ENCODE measurements at regions not wholly inside any gene's neighbourhood (a gene's known extent, or its start where the extent isn't known, plus 50 kb on each side); places are given as distances from the start of the nearest gene placed in this dataset.
A peak's percentile ranks its signal among the peaks of the same experiment; 100 is the strongest.
"Not testable (repeated sequence)": the region's sequence is repeated elsewhere in the genome, so short reads cannot be mapped to it uniquely, and the experiment has no call there.

DNA sequence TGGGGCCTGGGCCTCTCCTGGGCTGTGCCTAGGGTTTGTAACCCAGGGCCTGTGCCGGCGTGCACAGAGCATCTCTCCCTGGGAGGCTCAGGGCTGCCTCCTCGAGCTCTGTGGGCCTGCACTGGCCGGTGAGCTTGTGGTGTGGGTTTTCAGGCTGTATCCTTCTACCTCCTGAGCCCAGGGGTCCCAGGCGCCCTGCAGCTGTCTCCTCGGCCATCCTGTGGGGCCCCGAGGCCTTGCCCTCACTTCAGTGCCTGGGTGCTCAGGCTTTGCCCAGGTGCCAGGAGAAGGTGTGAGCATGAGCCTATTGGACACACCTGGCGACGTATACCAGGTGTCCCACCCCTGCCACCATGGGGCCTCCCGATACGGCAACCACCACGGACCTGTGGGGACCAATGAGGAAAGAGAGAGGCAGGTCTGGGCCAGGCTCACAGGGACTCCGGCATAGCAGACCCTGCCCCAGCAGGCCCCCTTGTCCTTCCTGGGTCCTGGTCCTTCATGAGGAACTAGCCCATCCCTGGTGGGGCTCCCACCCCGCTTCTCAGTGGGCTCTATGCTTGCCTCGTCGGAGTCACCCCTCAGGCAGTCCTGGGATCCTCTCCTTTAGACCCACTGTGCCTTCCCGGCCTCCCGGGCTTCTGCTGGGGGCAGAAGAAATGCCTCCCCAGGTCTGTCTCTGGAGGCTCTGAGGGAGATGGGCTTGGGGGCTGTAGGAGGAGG lies 400.2 kb downstream of the TMEM121 start:
- DNase-seq = no peak

DNA sequence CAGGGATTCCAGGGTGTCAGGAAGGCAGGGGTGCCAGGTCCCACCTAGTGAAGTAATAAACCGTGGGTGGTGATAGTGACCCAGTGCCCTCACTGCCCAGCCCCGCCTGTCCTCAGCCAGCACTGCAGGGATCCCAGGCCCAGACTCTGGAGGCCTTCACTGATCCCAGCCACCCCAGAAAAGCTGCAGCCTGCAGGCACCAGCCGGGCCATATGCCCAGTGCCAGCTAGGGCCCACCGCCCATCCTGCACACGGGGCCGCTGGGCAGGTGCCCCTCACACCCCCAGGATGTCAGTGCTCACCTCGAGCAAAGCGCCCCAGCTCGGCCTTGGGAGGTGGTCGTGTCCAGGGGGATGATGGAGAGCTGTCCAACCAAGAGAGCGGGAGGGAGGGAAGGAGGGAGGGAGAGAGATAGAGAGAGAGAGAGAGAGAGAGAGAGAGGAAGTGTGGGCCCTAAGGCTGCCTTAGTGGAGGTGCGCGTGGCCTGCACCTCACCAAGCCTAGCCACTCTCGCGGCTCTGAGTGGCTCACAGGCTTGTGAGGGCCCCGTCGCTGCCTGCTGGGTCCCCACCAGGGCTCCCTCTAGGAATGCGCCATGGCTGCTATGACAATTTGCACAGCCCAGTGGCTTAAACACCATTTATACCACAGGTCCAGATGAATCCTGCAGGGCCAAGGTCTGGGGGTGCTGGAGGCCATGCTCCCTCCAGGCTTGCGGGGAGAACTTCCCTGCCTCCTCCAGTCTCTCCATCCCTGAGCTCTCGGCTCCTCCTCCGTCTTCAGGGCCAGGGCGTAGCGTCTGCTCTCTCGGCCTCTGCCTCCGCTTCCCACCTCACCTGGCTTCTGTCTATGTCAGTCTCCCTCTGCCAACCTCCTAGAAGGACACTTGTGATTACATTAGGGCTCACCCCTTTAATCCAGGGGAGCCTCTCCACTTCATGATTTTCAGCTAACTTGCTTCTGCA lies 401.0 kb downstream of the TMEM121 start:
- no peak for DNase-seq

DNA sequence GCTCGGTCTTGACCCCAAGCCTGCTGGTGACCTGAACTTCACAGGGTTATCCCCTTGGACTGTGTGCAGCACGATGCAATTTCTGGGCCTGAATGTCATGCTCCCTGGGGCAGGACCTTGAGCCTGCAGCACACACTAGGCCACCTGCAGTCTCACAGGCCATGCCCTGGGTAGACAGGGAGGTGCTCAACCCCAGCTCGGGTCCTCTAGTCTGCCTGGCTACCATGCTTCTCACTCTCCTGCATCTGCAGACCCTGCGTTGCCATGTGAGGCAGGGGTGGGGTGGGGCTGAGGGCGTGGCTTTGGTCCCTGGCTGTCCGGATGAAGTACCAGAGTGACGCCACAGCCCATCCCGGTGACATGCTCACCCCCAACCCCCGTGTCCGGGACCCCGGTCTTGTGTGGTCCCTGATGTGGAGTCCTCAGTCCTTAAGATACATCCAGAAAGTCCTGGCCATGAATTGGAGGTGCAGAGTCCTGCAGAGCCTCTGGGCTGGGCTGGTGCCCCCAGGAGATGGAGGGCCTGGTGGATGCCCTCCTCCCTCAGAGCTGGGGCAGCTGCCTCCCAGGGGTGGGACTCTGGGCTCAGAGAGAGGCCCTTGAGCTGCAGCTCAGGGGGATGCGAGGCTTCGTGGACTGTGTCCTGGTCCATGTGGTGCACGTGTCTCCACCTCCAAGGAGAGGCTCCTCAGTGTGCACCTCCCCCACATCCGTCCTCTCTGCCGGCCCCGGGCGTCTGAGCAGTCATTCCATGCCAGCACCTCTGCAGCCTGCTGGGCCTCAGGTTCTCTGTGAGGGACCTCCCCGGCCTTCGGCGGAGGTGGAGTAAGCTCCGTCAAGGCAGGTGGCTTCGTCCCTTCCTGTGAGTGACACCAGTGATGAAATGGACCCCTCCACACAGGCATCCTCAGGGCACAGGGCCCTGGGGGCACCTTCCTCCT lies 402.1 kb downstream of the TMEM121 start:
- not testable (repeated sequence) for DNase-seq

DNA sequence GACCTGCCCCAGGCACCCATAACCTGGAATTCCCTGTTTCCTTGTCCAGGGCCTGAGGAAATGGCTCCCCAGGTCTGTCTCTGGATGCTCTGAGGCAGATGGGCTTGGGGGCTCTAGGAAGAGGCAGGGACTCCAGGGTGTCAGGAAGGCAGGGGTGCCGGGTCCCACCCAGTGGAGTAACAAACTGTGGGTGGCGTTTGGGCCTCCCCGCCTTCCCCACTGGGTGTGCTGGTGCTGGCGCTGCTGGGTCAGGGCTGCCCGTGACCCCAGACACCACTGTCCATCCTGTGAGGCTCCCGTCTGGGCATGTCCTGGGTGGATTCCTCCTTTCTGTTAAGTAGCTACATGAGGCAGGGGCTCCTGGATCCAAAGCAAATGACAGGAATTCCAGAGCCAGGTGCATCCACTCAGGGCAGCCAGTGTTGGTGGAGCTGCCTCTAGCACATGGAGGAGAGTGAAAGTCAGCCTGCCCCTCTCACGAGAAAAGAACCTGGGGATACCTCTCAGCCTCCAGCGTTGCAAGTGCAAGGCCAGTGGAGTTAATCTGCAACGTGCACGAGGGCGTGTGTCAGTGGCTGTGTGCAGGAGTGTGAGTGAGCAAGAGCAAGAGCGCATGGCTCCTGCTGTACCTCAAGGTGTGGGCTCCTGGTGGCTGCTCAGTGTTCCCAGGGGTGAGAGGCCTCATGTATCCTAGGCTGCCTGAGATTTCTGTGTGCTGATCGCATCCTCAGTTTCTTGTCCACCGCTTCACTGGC lies 403.1 kb downstream of the TMEM121 start:
- DNase-seq = no peak

DNA sequence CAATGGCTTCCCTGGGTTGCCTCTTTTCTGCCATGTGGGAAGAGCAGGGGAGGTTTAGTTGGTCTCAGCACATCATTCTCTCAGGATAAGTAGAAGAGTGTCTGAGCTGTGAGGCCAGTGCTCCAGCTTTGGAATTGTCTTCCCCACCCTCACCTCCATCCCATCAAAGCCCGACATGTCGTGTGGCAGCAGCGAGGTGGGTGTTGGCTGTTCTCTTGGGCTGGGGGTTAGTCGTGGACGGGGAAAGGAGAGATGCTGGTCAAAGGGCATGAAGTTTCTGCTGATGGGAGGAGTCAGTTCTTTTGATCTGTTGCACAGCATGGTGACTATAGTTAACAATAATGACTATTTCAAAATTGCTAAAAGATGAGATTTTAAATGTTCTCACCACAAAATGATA lies 404.2 kb downstream of the TMEM121 start:
- DNase-seq = no peak

DNA sequence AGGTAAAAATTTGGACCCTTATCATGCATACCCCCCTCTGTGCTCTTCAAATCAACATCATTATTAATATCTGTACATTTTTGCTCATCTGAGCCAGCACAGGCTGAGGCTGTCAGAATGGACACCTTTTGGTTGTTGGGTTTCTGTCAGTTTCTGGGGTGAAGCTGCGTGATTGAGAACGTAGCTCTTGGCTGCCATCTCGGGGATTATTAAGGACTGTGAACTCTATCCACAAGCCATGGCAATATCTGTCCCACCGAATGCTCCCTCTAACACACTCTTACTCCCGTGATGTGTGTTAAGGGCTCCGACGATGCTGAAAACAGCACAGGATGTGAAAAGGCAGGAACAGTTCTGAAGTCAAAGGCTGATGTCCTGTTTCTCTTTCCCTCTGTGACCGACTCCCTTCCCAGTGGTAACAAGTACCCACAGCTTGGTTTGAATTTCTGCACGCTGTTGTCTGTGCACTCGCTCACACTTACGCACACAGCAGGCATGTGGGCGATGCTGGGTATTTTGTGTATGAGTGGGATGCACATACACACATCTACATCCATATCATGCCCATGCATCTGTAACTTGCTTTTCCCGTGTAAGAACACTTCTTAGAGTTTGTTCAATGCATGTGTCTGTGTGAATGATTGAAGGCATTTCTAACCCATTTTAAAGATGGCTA lies 405.6 kb downstream of the TMEM121 start:
- peak in 1 of 2 donors; percentile 20 for DNase-seq

DNA sequence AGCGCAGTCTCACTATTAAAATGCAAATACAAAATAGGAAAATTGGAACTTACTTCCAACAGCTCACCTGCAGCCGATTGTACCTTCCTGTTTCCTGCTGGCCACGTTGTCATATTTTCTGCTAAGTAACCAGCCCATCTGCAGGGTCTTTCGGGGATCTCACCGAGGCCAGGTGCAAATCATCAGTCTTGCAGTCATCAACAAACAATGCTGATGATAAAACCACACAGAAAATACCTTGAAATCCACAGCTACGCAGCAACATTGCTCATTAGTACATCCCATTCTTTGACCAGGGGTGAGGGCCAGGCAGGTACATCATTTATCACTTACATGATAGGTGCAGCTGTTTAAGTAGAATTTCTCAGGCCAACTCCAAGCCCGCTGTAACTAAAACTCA lies 406.9 kb downstream of the TMEM121 start:
- no peak for DNase-seq

DNA sequence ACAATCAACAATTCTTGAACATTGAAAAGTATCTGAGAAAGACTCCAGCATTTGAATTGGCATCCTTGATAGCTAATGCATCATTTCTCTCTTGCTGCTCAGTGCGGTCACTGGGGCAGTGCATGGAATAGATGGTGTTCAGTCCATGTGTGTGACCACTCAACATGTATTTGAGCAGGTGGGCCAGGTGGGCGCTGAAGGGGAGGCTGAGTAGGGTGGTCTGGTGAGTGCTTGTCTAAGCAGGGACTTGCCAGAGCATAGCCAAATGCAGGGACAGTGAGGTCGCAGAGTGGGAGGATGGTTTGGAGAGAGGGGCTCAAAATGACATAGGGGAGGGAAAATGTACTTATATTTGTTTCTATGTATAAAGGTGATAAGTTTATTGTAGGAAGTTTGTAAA lies 409.0 kb downstream of the TMEM121 start:
- DNase-seq = no peak

DNA sequence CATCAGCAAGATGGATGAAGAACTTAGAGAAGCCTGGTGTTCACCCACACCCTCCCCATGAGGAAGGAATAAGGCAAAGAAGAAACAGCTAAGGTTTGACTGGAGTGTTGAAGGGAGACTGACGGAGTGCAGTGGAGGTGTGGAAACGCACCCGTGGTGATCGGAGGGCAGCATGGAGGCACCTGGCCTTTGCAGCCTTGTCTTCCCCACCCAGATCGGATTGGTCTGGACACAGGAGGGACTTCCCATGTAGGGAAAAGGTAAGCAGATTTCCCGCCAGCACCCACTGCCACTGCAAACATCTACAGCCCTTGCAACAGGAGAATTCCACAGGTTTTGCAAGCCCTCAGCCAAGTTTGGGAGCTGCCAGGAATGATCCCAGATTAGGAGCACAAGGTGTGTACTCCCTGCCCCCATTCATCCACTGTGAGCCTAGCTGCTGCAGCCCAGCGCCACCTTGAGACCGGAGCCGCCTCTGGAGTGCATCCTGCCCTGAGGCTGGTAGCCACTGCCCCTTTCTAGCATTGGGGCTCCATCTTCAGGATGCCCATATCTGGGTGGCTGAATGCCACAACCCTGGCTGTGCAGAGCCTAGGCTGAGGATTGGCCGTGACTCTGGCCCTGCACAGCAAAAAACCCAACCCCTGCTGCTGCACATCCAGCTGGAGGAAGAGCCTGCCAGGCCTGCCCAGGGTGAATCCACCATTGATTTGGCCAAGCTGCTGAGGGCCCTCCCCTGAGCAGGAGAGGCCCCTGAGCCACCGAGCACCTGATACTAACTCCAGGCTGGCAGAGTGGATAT lies 411.1 kb downstream of the TMEM121 start:
- no peak for DNase-seq

DNA sequence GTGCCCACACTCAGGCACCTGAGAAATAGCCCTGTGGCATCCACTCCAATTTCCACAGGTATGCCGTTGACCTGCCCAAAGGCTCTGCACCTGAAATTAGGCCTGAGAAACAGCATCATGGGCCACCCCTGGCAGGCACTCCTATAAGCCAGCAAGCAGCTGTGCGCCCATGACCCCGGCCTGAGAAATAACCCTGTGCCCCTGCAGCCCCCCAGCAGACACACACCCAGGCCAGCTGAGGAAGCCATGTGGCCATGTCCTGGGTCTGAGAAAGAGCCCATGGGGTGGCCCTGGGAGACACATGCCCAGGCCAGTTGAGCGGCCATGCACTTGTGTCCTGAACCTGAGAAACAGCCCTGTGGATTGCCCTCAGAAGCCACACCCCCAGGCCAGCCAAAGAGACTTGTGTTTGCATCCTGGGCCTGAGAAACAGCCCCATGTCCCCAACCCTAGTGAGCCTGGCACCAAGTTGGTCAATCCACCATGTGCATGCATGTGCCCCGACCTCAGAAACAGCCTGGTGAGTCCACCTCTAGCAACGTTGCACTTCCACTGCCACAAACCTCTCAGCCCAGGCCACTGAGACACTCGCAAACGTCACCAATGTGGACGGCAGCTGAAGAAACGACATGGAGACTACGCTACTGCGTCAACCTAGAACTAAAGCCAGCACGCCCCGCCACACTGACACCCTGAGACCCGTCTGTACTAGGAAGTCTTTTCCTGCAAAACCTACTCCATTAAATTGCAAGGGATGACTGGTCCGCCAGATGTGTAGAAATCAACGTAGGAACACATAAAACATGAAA lies 411.9 kb downstream of the TMEM121 start:
- DNase-seq = no peak

DNA sequence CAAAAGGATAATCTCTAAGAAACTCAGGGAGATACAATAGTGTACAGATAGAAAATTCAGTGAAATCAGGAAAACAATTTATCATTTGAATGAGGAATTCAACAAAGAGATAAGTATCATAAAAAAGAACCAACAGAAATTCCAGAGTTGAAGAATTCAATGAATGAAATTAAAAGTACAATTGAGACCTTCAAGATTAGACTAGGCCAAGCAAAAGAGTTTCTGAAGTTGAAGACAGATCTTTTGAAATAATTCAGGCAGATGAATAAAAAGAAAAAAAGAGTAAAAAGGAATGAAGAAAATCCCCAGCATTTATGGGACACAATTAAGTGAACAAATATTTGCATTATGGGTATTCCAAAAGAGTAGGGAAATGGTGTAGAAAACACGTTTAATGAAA lies 412.6 kb downstream of the TMEM121 start:
- no peak for DNase-seq

DNA sequence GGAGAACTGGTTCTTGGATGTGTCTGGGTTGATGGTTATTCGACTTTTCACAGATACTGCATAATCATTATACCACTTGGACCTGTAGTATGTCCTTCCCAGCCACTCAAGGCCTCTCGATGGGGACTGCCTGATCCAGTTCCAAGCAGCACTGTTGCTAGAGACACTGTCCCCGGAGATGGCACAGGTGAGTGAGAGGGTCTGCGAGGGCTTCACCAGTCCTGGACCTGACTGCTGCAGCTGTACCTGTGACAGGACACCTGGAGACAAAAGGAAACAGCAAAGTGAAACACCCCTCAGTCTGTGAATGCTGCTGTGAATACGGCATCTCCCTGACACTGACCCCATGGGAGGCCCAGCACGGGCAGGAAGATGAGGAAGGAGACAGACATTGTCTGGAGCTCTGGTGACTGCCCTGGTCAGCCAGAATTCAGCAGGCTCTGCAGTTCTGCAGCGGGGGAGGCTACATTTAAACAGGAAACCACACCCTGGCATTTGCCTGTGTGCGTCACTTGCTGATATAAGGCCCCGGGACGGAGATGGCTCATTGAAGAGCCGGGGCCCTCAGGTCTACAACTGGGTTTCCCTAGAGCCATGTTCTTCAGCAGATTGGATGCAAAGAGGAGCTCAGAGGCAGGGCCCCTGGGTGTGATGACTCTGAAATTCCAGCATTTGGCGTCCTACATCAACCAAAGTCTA lies 413.6 kb downstream of the TMEM121 start:
- DNase-seq = peak; percentile 11 to 22

DNA sequence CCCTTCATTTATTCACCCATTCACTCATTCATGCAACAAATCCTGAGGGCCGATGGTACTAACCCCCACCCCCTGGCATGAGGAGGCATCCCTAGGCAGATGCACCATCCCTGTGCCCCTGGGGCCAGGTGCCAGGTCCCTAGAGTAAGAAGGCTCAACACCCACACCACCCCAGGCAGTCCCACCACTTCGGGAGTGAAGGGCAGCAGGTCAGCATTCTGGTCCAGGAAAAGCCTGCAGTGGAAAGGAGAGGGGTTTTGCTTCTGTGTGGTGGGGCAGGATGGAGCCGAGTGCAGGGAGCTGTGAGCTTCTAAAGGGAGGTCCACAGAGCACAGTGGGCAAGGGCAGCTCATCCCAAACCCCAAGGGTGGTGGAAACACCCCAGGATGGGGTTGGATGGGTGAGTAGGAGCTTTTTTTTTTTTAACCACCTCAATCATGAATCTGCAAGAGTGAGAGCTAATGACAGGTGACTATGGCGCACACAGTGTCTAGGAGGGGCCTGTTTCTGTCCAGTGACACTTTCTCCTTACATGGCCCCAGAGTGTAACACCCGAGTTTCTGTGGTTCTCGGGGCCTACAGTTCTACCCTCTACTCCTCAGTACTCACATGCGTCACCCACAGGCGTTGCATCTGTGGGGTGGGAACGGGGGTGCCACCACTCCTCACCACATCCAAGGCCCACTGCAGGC lies 414.3 kb downstream of the TMEM121 start:
- DNase-seq = no peak

DNA sequence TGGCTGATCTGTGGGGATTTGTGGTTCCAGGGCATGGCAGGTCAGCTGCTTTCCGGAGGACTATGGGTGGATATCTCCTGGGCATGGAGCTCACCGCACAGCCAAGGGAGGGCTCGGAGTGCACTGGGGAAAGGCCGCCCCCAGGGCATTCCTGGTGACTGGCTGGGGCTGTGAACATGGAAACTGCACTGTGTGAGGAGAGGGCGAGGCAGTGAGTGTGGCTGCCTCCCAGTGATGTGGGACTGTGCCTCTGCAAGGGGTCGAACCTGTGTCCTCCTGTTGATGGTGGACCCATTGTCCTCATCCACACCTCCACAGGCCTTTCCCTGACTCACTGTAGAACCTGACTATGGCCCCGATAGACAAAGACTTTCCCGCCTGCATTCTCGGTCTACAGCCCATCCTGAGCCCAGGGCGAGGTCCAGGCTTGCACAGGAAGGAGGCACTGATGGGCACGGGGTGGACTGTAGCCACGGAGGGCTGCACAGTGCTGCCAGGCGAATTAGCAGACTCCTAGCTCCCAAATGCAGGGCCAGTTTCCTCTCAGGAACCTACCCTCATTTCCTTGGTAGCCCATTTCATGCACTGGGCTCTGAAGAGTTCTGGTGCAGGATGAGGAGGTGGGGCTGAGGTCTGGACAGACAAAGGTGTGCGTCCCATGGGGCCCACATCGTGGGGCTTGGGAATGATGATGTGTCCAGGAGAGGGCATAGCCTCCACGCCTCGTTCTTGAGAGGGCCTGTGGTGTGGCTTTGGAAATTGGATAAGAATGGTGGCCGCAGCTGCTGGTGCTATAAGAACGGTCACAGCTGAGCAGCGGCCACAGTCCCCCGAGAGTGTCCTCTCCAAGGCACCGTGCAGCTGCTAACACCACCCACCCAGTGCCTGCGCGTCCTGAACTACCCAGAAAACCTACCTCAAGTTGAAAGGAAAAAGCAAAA lies 415.1 kb downstream of the TMEM121 start:
- DNase-seq = no peak

DNA sequence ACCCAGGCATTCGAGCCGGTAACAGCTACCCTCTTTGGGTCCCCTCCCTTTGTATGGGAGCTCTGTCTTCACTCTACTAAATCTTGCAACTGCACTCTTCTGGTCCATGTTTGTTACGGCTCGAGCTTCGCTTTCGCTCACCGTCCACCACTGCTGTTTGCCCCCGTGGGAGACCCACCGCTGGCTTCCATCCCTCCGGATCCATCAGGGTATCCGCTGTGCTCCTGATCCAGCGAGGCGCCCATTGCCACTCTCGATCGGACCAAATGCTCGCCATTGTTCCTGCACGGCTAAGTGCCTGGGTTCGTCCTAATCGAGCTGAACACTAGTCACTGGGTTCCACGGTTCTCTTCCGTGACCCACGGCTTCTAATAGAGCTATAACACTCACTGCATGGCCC lies 416.3 kb downstream of the TMEM121 start:
- DNase-seq = not testable (repeated sequence)

DNA sequence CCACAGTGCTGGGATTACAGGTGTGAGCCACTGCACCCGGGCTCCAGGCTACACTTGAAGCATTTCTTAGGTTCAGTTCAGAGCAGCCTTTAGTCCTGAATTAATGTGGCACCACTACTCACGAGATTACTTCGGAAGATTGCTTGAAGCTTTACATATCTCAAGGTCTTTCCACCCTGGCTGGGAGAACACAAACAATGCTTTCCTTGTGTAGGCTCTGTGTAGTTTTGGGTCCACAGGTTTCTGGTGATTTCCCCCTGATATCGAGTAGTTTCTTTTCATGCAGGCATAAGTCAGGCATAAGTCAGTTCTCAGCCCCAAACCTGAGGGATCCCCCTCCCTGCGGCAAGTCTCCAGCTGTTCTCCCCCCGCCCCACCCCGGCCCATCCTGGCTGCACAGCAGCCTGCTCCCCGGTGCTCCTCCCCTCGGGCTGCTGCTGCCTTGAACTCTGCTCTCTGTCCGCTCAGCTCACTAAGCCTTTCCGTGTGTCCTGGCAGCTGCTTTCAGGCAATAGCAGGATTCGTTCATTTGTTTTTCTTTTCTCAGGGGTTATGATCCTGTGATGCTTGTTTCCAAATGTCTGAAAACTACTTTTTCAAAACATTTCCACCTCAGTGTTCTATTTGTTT lies 417.7 kb downstream of the TMEM121 start:
- no peak for DNase-seq

Measured in CD4-positive, alpha-beta T cell treated with Interleukin-1 beta for 1 hour (primary cell).